ENCODE measurements at regions not wholly inside any gene's neighbourhood (a gene's known extent, or its start where the extent isn't known, plus 50 kb on each side); places are given as distances from the start of the nearest gene placed in this dataset.
"Not testable (repeated sequence)": the region's sequence is repeated elsewhere in the genome, so short reads cannot be mapped to it uniquely, and the experiment has no call there.

- no peak for DNase-seq
Observed at GRCh38 chr21:14825514-14825974, 239.3 kb downstream of the NRIP1 start.

GRCh38 chr21:14824126-14824525 is 240.7 kb downstream of the NRIP1 start:
- no peak for DNase-seq

GRCh38 chr21:14817311-14817710 is 247.5 kb downstream of the NRIP1 start:
- DNase-seq = no peak

- no peak for DNase-seq
Observed at GRCh38 chr21:14814991-14815390, 249.8 kb downstream of the NRIP1 start.

GRCh38 chr21:14814282-14814681 is 250.5 kb downstream of the NRIP1 start:
- no peak for DNase-seq

- not testable (repeated sequence) for DNase-seq
Observed at GRCh38 chr21:14804170-14804569, 258.1 kb upstream of the SAMSN1 start.

- DNase-seq = no peak
Observed at GRCh38 chr21:14797543-14797942, 251.4 kb upstream of the SAMSN1 start.

GRCh38 chr21:14787312-14787711 is 241.2 kb upstream of the SAMSN1 start:
- DNase-seq = no peak

GRCh38 chr21:14785679-14786078 is 239.6 kb upstream of the SAMSN1 start:
- no peak for DNase-seq

- DNase-seq = peak; percentile 17
Observed at GRCh38 chr21:14773777-14774345, 227.7 kb upstream of the SAMSN1 start.

GRCh38 chr21:14771593-14771992 is 225.5 kb upstream of the SAMSN1 start:
- no peak for DNase-seq

- DNase-seq = no peak
Observed at GRCh38 chr21:14768042-14768441, 221.9 kb upstream of the SAMSN1 start.

GRCh38 chr21:14767192-14767852 is 221.2 kb upstream of the SAMSN1 start:
- DNase-seq = no peak

GRCh38 chr21:14766241-14766640 is 220.1 kb upstream of the SAMSN1 start:
- no peak for DNase-seq

- DNase-seq = no peak
Observed at GRCh38 chr21:14763695-14764064, 217.6 kb upstream of the SAMSN1 start.

GRCh38 chr21:14762734-14763694 is 216.9 kb upstream of the SAMSN1 start:
- no peak for DNase-seq

- no peak for DNase-seq
Observed at GRCh38 chr21:14762327-14762726, 216.2 kb upstream of the SAMSN1 start.

GRCh38 chr21:14759285-14759684 is 213.2 kb upstream of the SAMSN1 start:
- no peak for DNase-seq

GRCh38 chr21:14758849-14759248 is 212.7 kb upstream of the SAMSN1 start:
- DNase-seq = no peak

GRCh38 chr21:14757533-14758327 is 211.6 kb upstream of the SAMSN1 start:
- no peak for DNase-seq

GRCh38 chr21:14755086-14755485 is 209.0 kb upstream of the SAMSN1 start:
- DNase-seq = no peak

- DNase-seq = no peak
Observed at GRCh38 chr21:14754682-14755081, 208.6 kb upstream of the SAMSN1 start.

- no peak for DNase-seq
Observed at GRCh38 chr21:14754259-14754604, 208.1 kb upstream of the SAMSN1 start.

Data from NCI-H345 (cell line).